K562 (cell line): ENCODE measurements at regions not wholly inside any gene's neighbourhood (a gene's known extent, or its start where the extent isn't known, plus 50 kb on each side); places are given as distances from the start of the nearest gene placed in this dataset.

Experiments used
- ATAC-seq: fragments of 200-7000 bp; cut with Tn5 transposase; 3 replicates; pipeline ENCODE4 v1.9.1; 2020; ENCODE audit warnings: moderate library complexity
- BruUV-seq: library from RNA; stranded (reverse); fragments of 400-500 nt; replicated peaks from 2 replicates; lab custom pipeline; 2021; lab: Mats Ljungman, UMichigan
- CTCF ChIA-PET: fragments of 300-600 bp; formaldehyde crosslinking; extraction: SDS; loops from one replicate; lab custom pipeline; 2021; ENCODE audit warnings: low intra/inter-chr PET ratio; lab: Yijun Ruan, JAX
- POLR2A ChIA-PET: fragments of 300-600, 350-650 bp; sonication (Branson Sonifier 250); formaldehyde crosslinking; extraction: SDS; loops from one replicate; lab custom pipeline; 2021; ENCODE audit warnings: antibody characterized with exemption, inconsistent platforms; lab: Yijun Ruan, JAX
- DNase-seq, 4 experiments: peaks; one replicate each; pipeline versions ENCODE4 v3.0.0 to v3.0.0-alpha.2; 2011 to 2018; ENCODE audit warnings: low spot score in 3 of 4, mixed read lengths in 3 of 4; ENCODE audit errors: extremely low read depth in 1 of 4
- FAIRE-seq: peaks from 2 replicates; lab custom pipeline; 2011; peaks lifted over from hg19 to GRCh38; lab: Jason Lieb, UNC
- H2AFZ ChIP-seq: 2 replicates; pipeline ENCODE4 v1.6.0; 2011; ENCODE audit warnings: low read depth, low read length, control low read depth, inconsistent platforms
- H3K27ac ChIP-seq: fragments of 200-600 bp; 3 replicates; pipeline ENCODE4 v1.8.0; 2011; ENCODE audit warnings: low read depth, mild to moderate bottlenecking, control low read depth, inconsistent platforms, low read length, moderate library complexity, mixed read lengths; ENCODE audit errors: extremely low read depth
- H3K27me3 ChIP-seq, 2 experiments: fragments of 300-600 bp in 1 of 2; 2 replicates in 1 of 2; 3 replicates in 1 of 2; pipeline versions ENCODE4 v1.6.0 to v1.8.0; 2011; ENCODE audit warnings: inconsistent platforms in 2 of 2, low read length in 2 of 2, mild to moderate bottlenecking in 1 of 2, mixed read lengths in 1 of 2, moderate library complexity in 1 of 2; ENCODE audit not compliant: control insufficient read depth in 2 of 2, insufficient read depth in 2 of 2
- H3K36me3 ChIP-seq: fragments of 300-600 bp; 3 replicates; pipeline ENCODE4 v1.8.0; 2011; ENCODE audit warnings: mild to moderate bottlenecking, low read length, inconsistent platforms; ENCODE audit not compliant: control insufficient read depth, insufficient read depth
- H3K4me1 ChIP-seq, 2 experiments: fragments of 200-600 bp in 1 of 2; replicated peaks in 1 of 2; 2 replicates in 1 of 2; 3 replicates in 1 of 2; pipeline versions ENCODE4 v1.5.1 to v1.8.0; 2011; ENCODE audit warnings: inconsistent platforms in 2 of 2, low read length in 2 of 2, mild to moderate bottlenecking in 1 of 2, mixed read lengths in 1 of 2, moderate library complexity in 1 of 2; ENCODE audit not compliant: control insufficient read depth in 2 of 2, insufficient read depth in 2 of 2
- H3K4me2 ChIP-seq: 2 replicates; pipeline ENCODE4 v1.6.1; 2011; ENCODE audit warnings: low read length, control low read depth, inconsistent platforms, mixed read lengths; ENCODE audit not compliant: insufficient read depth
- H3K4me3 ChIP-seq: fragments of 200-600 bp; sonication (generic), shearing (Covaris generic); 2 replicates; pipeline ENCODE4 v1.5.1; 2016; ENCODE audit warnings: control low read depth, inconsistent platforms
- H3K79me2 ChIP-seq: fragments of 200-600 bp; 3 replicates; pipeline ENCODE4 v1.8.0; 2011; ENCODE audit warnings: low read length, inconsistent platforms; ENCODE audit not compliant: control insufficient read depth, insufficient read depth
- H3K9ac ChIP-seq, 2 experiments: 2 replicates each; pipeline versions ENCODE4 v1.6.0 to v1.6.1; 2011; ENCODE audit warnings: low read depth in 2 of 2, low read length in 2 of 2, control low read depth in 1 of 2, inconsistent platforms in 1 of 2, mild to moderate bottlenecking in 1 of 2, mixed read lengths in 1 of 2; ENCODE audit not compliant: insufficient read depth in 1 of 2
- H3K9me1 ChIP-seq: one replicate; pipeline ENCODE4 v1.6.0; 2011; ENCODE audit warnings: inconsistent platforms, mild to moderate bottlenecking, low read length, moderate library complexity; ENCODE audit not compliant: control insufficient read depth, insufficient read depth
- H3K9me3 ChIP-seq: replicated peaks from 2 replicates; pipeline ENCODE4 v1.5.1; 2011; ENCODE audit warnings: low read depth, low read length, inconsistent platforms; ENCODE audit not compliant: control insufficient read depth, insufficient read depth
- H4K20me1 ChIP-seq: replicated peaks from 2 replicates; pipeline ENCODE4 v1.6.1; 2011; ENCODE audit warnings: low read length, inconsistent platforms, mixed read lengths; ENCODE audit not compliant: control insufficient read depth, insufficient read depth
- HOXB6 ChIP-seq: fragments of 250-450 bp; sonication (Bioruptor Pico); IDR thresholded peaks from 2 replicates; pipeline ENCODE4 v1.5.1; 2022; ENCODE audit warnings: mild to moderate bottlenecking, borderline replicate concordance
- NFIX ChIP-seq: fragments of 250-450 bp; sonication (Bioruptor Pico); IDR thresholded peaks from 2 replicates; pipeline ENCODE4 v1.4.0; 2020; ENCODE audit warnings: low read depth, mild to moderate bottlenecking, moderate library complexity
- NUFIP1 ChIP-seq: fragments of 450-650 bp; IDR thresholded peaks from 2 replicates; pipeline ENCODE4 v1.6.1; 2018; ENCODE audit not compliant: partially characterized antibody
- POLR3G ChIP-seq: IDR thresholded peaks from 2 replicates; pipeline ENCODE4 v1.6.1; 2011; ENCODE audit not compliant: insufficient read length, insufficient replicate concordance; ENCODE audit errors: extremely low read depth
- PTBP1 ChIP-seq: fragments of 200-400 bp; formaldehyde crosslinking; IDR thresholded peaks from 2 replicates; pipeline ENCODE4 v1.6.1; 2017; ENCODE audit warnings: low read depth, low read length
- TBP ChIP-seq: optimal IDR thresholded peaks from 2 replicates; pipeline ENCODE3; 2011; ENCODE audit warnings: low read depth, low read length, improper control_type of control experiment
- TEAD1 ChIP-seq, 2 experiments: fragments of 450-650 bp in 1 of 2; sonication (generic) in 1 of 2; formaldehyde crosslinking; IDR thresholded peaks; 2 replicates each; pipeline versions ENCODE4 v1.4.0 to v1.8.0; 2020 to 2022; ENCODE audit warnings: mild to moderate bottlenecking in 2 of 2, missing genetic modification reagents in 1 of 2
- USF1 ChIP-seq: sonication (generic); formaldehyde crosslinking; IDR thresholded peaks from 2 replicates; pipeline ENCODE4 v1.9.0; 2022; ENCODE audit warnings: mild to moderate bottlenecking, missing genetic modification reagents
- WGBS: fragments of 100-300 bp; shearing (Covaris generic); methylation state at CpG from one replicate; pipeline ENCODE4 v1.1.6; 2016; ENCODE audit warnings: low coverage, mixed read lengths; ENCODE audit not compliant: insufficient coverage; ENCODE audit errors: missing lambda C conversion rate; 5-methylcytosine and 5-hydroxymethylcytosine counted together
- in situ Hi-C: fragments of 300-500 bp; cut with MboI; formaldehyde crosslinking; loops from 4 replicates; pipeline ENCODE4 v1.15.0; 2018; ENCODE audit warnings: inconsistent platforms, mixed read lengths
- intact Hi-C: fragments of 100-400 bp; cut with micrococcal nuclease; formaldehyde crosslinking; loops from 2 replicates; pipeline ENCODE4 v1.14.2; 2022
- TF ChIP-seq, protein P1 (sequence below), 3 experiments: fragments of 200-800 bp in 1 of 3; sonication (Bioruptor generic) in 1 of 3; sonication (generic) in 1 of 3; formaldehyde crosslinking in 1 of 3; IDR thresholded peaks; 2 replicates each; pipeline versions ENCODE4 v1.6.1 to v1.8.0; 2016 to 2022; ENCODE audit warnings: mild to moderate bottlenecking in 2 of 3, missing compliant biosample characterization in 2 of 3, missing genetic modification characterization in 2 of 3, missing genetic modification reagents in 1 of 3

GRCh38 chr16:86285421-86285820, 224.9 kb upstream of the FOXF1 start:
- H3K4me3 ChIP-seq = no peak overlapping the region
- H3K4me2 ChIP-seq = no peak overlapping the region
- ChIA-PET CTCF (no interaction called here), POLR2A (interaction anchor here (0.6 to 0.8 kb wide), 2 partner anchors 16 to 75 kb away, joined by 3 read pairs; no protein-coding TSS in a partner anchor)
- H3K27ac ChIP-seq = no peak overlapping the region
- DNase-seq = no peak
- in situ Hi-C loops = no loop called here
- no peak overlapping the region for H2AFZ ChIP-seq
- peaks cover 33 to 73% of the 10 kb centered on the region in 2 experiments for H3K27me3 ChIP-seq
- H4K20me1 ChIP-seq = 0 out of 2 replicates have a peak, but pooled peaks cover 4% of the 10 kb centered on the region
- H3K79me2 ChIP-seq = no peaks in the 10 kb centered on the region
- H3K9me3 ChIP-seq = no peaks in the 10 kb centered on the region
- no peak for FAIRE-seq
- no peak overlapping the region for H3K9ac ChIP-seq
- WGBS = 0% methylated on average over 6 of the region's 6 CpGs
- no TSS peak for BruUV-seq
- ATAC-seq = no peak
- no peaks in the 10 kb centered on the region for H3K4me1 ChIP-seq
- intact Hi-C loops = no loop called here
- no peaks in the 10 kb centered on the region for H3K9me1 ChIP-seq
- H3K36me3 ChIP-seq = no peaks in the 10 kb centered on the region
- TF ChIP-seq USF1 (no peak), HOXB6 (no peak), POLR3G (no peak), TBP (no peak), NFIX (no peak), NUFIP1 (no peak), PTBP1 (no peak), TEAD1 (CRISPR knock-in tag; IDR thresholded peaks at IDR 0.05) (no peak)
- TF ChIP-seq, protein P1, sequence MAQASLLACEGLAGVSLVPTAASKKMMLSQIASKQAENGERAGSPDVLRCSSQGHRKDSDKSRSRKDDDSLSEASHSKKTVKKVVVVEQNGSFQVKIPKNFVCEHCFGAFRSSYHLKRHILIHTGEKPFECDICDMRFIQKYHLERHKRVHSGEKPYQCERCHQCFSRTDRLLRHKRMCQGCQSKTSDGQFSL (CRISPR knock-in tag; IDR thresholded peaks at IDR 0.05) = no peak
- TF ChIP-seq, protein P1 (tag; IDR thresholded peaks at IDR 0.05) = no peak
